Upper lobe of left lung (tissue), 4 donors: ENCODE measurements at regions not wholly inside any gene's neighbourhood (a gene's known extent, or its start where the extent isn't known, plus 50 kb on each side); places are given as distances from the start of the nearest gene placed in this dataset.
"Not testable (repeated sequence)": the region's sequence is repeated elsewhere in the genome, so short reads cannot be mapped to it uniquely, and the experiment has no call there.

Source experiments
- CTCF ChIP-seq, 6 experiments: fragments of 450-650 bp in 4 of 6; fragments of 200-600 bp in 2 of 6; sonication (generic) in 2 of 6; IDR thresholded peaks; one replicate each; pipeline ENCODE4 v1.5.1; 2016 to 2019; ENCODE audit warnings: antibody characterized with exemption in 6 of 6
- POLR2A ChIP-seq, 4 donors: fragments of 450-650 bp; IDR thresholded peaks; one replicate each; pipeline ENCODE4 v1.5.1; 2016 to 2017; ENCODE audit warnings: antibody characterized with exemption in 4 of 4, mild to moderate bottlenecking in 2 of 4

- TF ChIP-seq CTCF, POLR2A (IDR thresholded peaks at IDR 0.05): not testable (repeated sequence)
Measured at GRCh38 chr21:9959220-9959964, 562.0 kb upstream of the TPTE start.
